PC-9 (cell line): ENCODE measurements at regions not wholly inside any gene's neighbourhood (a gene's known extent, or its start where the extent isn't known, plus 50 kb on each side); places are given as distances from the start of the nearest gene placed in this dataset.

Experiments used
- EZH2 ChIP-seq: fragments of 200-600 bp; sonication (generic); IDR thresholded peaks from 2 replicates; pipeline ENCODE4 v1.8.0; 2017; ENCODE audit warnings: antibody characterized with exemption, low read depth
- TF ChIP-seq, protein P1 (sequence below): fragments of 200-600 bp; sonication (generic); conservative IDR thresholded peaks from 2 replicates; pipeline ENCODE4 v1.6.1; 2017; ENCODE audit warnings: mixed run types, antibody characterized with exemption, mild to moderate bottlenecking, moderate library complexity

DNA sequence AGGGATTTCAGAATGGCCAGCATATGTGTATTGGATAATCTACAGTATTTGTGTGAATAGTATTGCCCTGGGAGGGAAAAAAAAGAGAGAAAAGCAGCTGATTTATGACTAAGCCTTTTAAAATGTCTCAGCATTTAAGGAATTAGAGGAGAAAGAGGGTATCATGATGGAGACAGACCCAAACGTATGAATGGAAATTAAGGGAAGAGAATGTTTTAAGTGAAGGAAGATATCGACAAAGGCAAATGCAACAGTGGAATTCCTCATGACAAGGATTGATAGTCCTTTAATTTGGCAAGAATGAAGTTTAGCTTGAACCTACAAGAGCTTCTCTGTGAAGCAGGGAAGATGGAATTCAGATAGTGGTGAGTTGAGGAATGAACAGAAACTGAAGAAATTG is 367.3 kb upstream of the POU3F2 start:
- TF ChIP-seq, protein P1, sequence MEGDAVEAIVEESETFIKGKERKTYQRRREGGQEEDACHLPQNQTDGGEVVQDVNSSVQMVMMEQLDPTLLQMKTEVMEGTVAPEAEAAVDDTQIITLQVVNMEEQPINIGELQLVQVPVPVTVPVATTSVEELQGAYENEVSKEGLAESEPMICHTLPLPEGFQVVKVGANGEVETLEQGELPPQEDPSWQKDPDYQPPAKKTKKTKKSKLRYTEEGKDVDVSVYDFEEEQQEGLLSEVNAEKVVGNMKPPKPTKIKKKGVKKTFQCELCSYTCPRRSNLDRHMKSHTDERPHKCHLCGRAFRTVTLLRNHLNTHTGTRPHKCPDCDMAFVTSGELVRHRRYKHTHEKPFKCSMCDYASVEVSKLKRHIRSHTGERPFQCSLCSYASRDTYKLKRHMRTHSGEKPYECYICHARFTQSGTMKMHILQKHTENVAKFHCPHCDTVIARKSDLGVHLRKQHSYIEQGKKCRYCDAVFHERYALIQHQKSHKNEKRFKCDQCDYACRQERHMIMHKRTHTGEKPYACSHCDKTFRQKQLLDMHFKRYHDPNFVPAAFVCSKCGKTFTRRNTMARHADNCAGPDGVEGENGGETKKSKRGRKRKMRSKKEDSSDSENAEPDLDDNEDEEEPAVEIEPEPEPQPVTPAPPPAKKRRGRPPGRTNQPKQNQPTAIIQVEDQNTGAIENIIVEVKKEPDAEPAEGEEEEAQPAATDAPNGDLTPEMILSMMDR, result no peak
- no peak for TF ChIP-seq EZH2
